ENCODE measurements at regions not wholly inside any gene's neighbourhood (a gene's known extent, or its start where the extent isn't known, plus 50 kb on each side); places are given as distances from the start of the nearest gene placed in this dataset.

- Mint-ChIP-seq H3K27ac (no peak overlapping the region), H3K27me3 (no peaks in the 10 kb centered on the region), H3K9me3 (peaks cover 8% of the 10 kb centered on the region), H3K4me1 (no peaks in the 10 kb centered on the region), H3K4me3 (no peak overlapping the region), H3K36me3 (ENCODE audit: low read depth) (no peaks in the 10 kb centered on the region)
- DNase-seq (no peak), ATAC-seq (no peak)
Observed at GRCh38 chr12:114904254-114905003, 220.5 kb upstream of the TBX3 start.

- Mint-ChIP-seq H3K27me3 (no peaks in the 10 kb centered on the region), H3K4me3 (no peak overlapping the region), H3K4me1 (no peaks in the 10 kb centered on the region), H3K27ac (no peak overlapping the region), H3K9me3 (peaks cover 13% of the 10 kb centered on the region), H3K36me3 (ENCODE audit: low read depth) (no peaks in the 10 kb centered on the region)
- DNase-seq (no peak), ATAC-seq (no peak)
Observed at GRCh38 chr12:114903083-114903691, 219.2 kb upstream of the TBX3 start.

GRCh38 chr12:114902665-114903064 lies 218.7 kb upstream of the TBX3 start:
- DNase-seq = no peak

GRCh38 chr12:114901316-114901715 lies 217.3 kb upstream of the TBX3 start:
- Mint-ChIP-seq H3K36me3 (ENCODE audit: low read depth) (no peaks in the 10 kb centered on the region), H3K27ac (no peak overlapping the region), H3K27me3 (no peaks in the 10 kb centered on the region), H3K9me3 (peaks cover 7% of the 10 kb centered on the region), H3K4me3 (no peak overlapping the region), H3K4me1 (no peaks in the 10 kb centered on the region)
- ATAC-seq (no peak), DNase-seq (no peak)

More at GRCh38 chr12:114902665-114903064, 218.7 kb upstream of the TBX3 start:
- no peaks in the 10 kb centered on the region for H3K27me3 Mint-ChIP-seq
- no peak for ATAC-seq
- H3K36me3 Mint-ChIP-seq (ENCODE audit: low read depth) = no peaks in the 10 kb centered on the region
- no peak overlapping the region for H3K27ac Mint-ChIP-seq
- H3K9me3 Mint-ChIP-seq = peaks cover 11% of the 10 kb centered on the region
- H3K4me1 Mint-ChIP-seq = no peaks in the 10 kb centered on the region
- H3K4me3 Mint-ChIP-seq = no peak overlapping the region

- Mint-ChIP-seq H3K27me3 (no peaks in the 10 kb centered on the region), H3K4me1 (no peaks in the 10 kb centered on the region), H3K4me3 (no peak overlapping the region), H3K36me3 (ENCODE audit: low read depth) (no peaks in the 10 kb centered on the region), H3K27ac (no peak overlapping the region), H3K9me3 (peaks cover 7% of the 10 kb centered on the region)
- DNase-seq (no peak), ATAC-seq (no peak)
Observed at GRCh38 chr12:114898159-114898558, 214.2 kb upstream of the TBX3 start.

GRCh38 chr12:114895827-114896226 lies 211.9 kb upstream of the TBX3 start:
- ATAC-seq = no peak
- Mint-ChIP-seq H3K4me3 (no peak overlapping the region), H3K27ac (no peak overlapping the region), H3K9me3 (peaks cover 7% of the 10 kb centered on the region), H3K36me3 (ENCODE audit: low read depth) (no peaks in the 10 kb centered on the region), H3K4me1 (no peaks in the 10 kb centered on the region), H3K27me3 (peaks cover 2% of the 10 kb centered on the region)
- DNase-seq = no peak

- H3K27me3 Mint-ChIP-seq = peaks cover 2% of the 10 kb centered on the region
- H3K4me3 Mint-ChIP-seq = no peak overlapping the region
- H3K27ac Mint-ChIP-seq = no peak overlapping the region
- no peak for ATAC-seq
- no peaks in the 10 kb centered on the region for H3K4me1 Mint-ChIP-seq
- DNase-seq = no peak
- H3K9me3 Mint-ChIP-seq = peaks cover 7% of the 10 kb centered on the region
- H3K36me3 Mint-ChIP-seq (ENCODE audit: low read depth) = no peaks in the 10 kb centered on the region
Observed at GRCh38 chr12:114895081-114895480, 211.1 kb upstream of the TBX3 start.

GRCh38 chr12:114894076-114894475 lies 210.1 kb upstream of the TBX3 start:
- ATAC-seq (no peak), DNase-seq (no peak)
- Mint-ChIP-seq H3K9me3 (peaks cover 7% of the 10 kb centered on the region), H3K36me3 (ENCODE audit: low read depth) (no peaks in the 10 kb centered on the region), H3K4me1 (no peaks in the 10 kb centered on the region), H3K4me3 (no peak overlapping the region), H3K27ac (no peak overlapping the region), H3K27me3 (peaks cover 2% of the 10 kb centered on the region)

DNA sequence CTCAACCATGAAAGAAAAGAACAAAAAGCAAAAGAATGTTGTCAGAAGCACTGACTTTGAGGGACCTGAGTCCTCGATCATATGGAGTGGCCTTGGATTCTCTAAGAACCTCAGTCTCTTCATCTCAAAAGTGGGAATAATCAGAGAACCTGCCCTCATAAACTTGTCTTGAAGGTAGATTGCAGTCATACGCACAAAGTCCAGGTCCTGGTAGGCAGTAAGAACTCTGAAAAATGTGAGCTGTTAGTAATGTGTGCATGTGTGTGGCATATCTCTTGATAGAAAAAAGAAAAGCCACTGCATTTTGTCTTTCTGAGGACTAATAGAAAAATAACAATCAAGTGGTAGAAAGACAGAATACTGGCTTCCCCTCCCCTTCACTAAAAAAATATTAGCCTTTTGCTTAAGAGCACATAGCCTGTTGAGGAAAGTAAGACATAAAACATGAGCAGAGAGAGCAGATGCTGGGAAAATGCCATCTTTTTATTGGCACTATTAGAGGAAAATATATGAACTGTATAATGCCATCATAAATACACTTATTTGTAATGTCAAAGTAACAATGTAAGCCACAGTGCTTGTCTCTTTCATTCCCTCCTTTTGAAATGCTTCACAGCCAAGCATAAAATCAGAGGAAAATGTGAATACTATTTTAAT lies 205.1 kb upstream of the TBX3 start:
- H3K27ac Mint-ChIP-seq = no peak overlapping the region
- no peaks in the 10 kb centered on the region for H3K9me3 Mint-ChIP-seq
- peaks cover 2% of the 10 kb centered on the region for H3K27me3 Mint-ChIP-seq
- no peak for ATAC-seq
- DNase-seq = no peak
- H3K36me3 Mint-ChIP-seq (ENCODE audit: low read depth) = no peaks in the 10 kb centered on the region
- H3K4me3 Mint-ChIP-seq = no peak overlapping the region
- no peaks in the 10 kb centered on the region for H3K4me1 Mint-ChIP-seq

GRCh38 chr12:114888448-114888847 lies 204.5 kb upstream of the TBX3 start:
- Mint-ChIP-seq H3K36me3 (ENCODE audit: low read depth) (no peaks in the 10 kb centered on the region), H3K27me3 (peaks cover 2% of the 10 kb centered on the region), H3K27ac (no peak overlapping the region), H3K4me1 (no peaks in the 10 kb centered on the region), H3K9me3 (no peaks in the 10 kb centered on the region), H3K4me3 (no peak overlapping the region)
- DNase-seq (no peak), ATAC-seq (no peak)

- H3K4me1 Mint-ChIP-seq = no peaks in the 10 kb centered on the region
- no peak for ATAC-seq
- DNase-seq = no peak
- H3K27me3 Mint-ChIP-seq = peaks cover 2% of the 10 kb centered on the region
- H3K27ac Mint-ChIP-seq = no peak overlapping the region
- H3K4me3 Mint-ChIP-seq = no peak overlapping the region
- H3K36me3 Mint-ChIP-seq (ENCODE audit: low read depth) = no peaks in the 10 kb centered on the region
- no peaks in the 10 kb centered on the region for H3K9me3 Mint-ChIP-seq
Observed at GRCh38 chr12:114885501-114885900, 201.5 kb upstream of the TBX3 start.

DNA sequence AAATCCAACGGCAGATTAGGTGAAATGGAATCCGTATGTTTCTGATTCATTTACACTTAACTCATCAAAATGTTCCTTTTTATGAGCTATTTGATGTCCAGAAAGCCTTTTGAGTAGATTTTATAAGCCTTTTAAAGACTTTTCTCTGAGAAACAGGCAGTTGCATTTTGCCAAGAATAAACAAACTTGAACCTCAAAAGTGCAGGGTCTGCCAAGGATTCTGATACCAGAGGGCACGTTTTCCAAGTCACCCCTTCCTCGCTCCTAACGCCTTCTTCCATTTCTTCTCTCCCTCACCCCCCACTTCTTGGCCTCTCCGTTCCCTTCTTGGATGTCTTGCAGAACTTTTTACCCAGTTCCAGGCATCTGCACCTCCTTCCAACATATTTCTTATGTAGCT lies 200.6 kb upstream of the TBX3 start:
- no peaks in the 10 kb centered on the region for H3K9me3 Mint-ChIP-seq

DNA sequence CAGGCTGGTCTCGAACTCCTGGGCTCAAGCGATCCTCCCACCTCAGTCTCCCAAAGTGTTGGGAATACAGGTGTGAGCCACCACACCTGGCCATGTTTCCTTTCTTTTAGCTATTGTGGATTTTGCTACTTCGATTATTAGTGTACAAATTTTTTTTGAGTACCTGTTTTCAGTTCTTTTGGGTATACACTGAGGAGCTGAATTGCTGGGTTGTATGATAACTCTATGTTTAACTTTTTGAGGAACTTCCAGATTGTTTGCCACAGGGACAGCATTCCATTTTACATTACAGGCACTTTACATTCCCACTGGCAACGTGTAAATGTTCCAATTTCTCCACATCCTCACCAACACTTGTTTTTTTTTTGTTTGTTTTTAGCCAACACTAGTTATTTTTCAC lies 198.1 kb upstream of the TBX3 start:
- Mint-ChIP-seq H3K4me3 (no peak overlapping the region), H3K36me3 (ENCODE audit: low read depth) (no peaks in the 10 kb centered on the region), H3K27me3 (peaks cover 2% of the 10 kb centered on the region), H3K4me1 (no peaks in the 10 kb centered on the region), H3K9me3 (no peaks in the 10 kb centered on the region), H3K27ac (no peak overlapping the region)
- DNase-seq (no peak), ATAC-seq (no peak)

More for the DNA sequence above, 200.6 kb upstream of the TBX3 start:
- Mint-ChIP-seq H3K4me1 (no peaks in the 10 kb centered on the region), H3K27ac (no peak overlapping the region), H3K27me3 (peaks cover 2% of the 10 kb centered on the region), H3K4me3 (no peak overlapping the region), H3K36me3 (ENCODE audit: low read depth) (no peaks in the 10 kb centered on the region)
- ATAC-seq (no peak), DNase-seq (no peak)

GRCh38 chr12:114879354-114879753 lies 195.4 kb upstream of the TBX3 start:
- no peak for ATAC-seq
- no peak overlapping the region for H3K27ac Mint-ChIP-seq

GRCh38 chr12:114878781-114879180 lies 194.8 kb upstream of the TBX3 start:
- no peak for ATAC-seq
- Mint-ChIP-seq H3K4me3 (no peak overlapping the region), H3K27me3 (peaks cover 2% of the 10 kb centered on the region), H3K27ac (no peak overlapping the region), H3K4me1 (no peaks in the 10 kb centered on the region), H3K36me3 (ENCODE audit: low read depth) (no peaks in the 10 kb centered on the region), H3K9me3 (no peaks in the 10 kb centered on the region)
- no peak for DNase-seq

More at GRCh38 chr12:114879354-114879753, 195.4 kb upstream of the TBX3 start:
- no peaks in the 10 kb centered on the region for H3K9me3 Mint-ChIP-seq
- H3K36me3 Mint-ChIP-seq (ENCODE audit: low read depth) = no peaks in the 10 kb centered on the region
- H3K4me3 Mint-ChIP-seq = no peak overlapping the region
- no peaks in the 10 kb centered on the region for H3K4me1 Mint-ChIP-seq
- no peak for DNase-seq
- H3K27me3 Mint-ChIP-seq = peaks cover 2% of the 10 kb centered on the region

Data from activated naive CD8-positive, alpha-beta T cell treated with anti-CD3 and anti-CD28 coated beads, Interleukin-2, amount 50 U/mL, for 24 hours (primary cell).